ENCODE measurements at regions not wholly inside any gene's neighbourhood (a gene's known extent, or its start where the extent isn't known, plus 50 kb on each side); places are given as distances from the start of the nearest gene placed in this dataset.

- DNase-seq (ENCODE audit: low read depth) = no peak
- no peak overlapping the region for H3K4me3 ChIP-seq (ENCODE audit: low read depth, low read length)
- TF ChIP-seq CTCF (conservative IDR thresholded peaks at IDR 0.05; ENCODE audit: low read depth, low read length) = no peak
These were observed 814.5 kb upstream of the MIR17HG start for GRCh38 chr13:90532861-90533492.

GRCh38 chr13:90533866-90534265 lies 813.6 kb upstream of the MIR17HG start:
- H3K4me3 ChIP-seq (ENCODE audit: low read depth, low read length) = no peak overlapping the region
- DNase-seq (ENCODE audit: low read depth) = no peak
- no peak for TF ChIP-seq CTCF (conservative IDR thresholded peaks at IDR 0.05; ENCODE audit: low read depth, low read length)

GRCh38 chr13:90534617-90535370 lies 812.7 kb upstream of the MIR17HG start:
- no peak for DNase-seq (ENCODE audit: low read depth)
- no peak overlapping the region for H3K4me3 ChIP-seq (ENCODE audit: low read depth, low read length)

DNA sequence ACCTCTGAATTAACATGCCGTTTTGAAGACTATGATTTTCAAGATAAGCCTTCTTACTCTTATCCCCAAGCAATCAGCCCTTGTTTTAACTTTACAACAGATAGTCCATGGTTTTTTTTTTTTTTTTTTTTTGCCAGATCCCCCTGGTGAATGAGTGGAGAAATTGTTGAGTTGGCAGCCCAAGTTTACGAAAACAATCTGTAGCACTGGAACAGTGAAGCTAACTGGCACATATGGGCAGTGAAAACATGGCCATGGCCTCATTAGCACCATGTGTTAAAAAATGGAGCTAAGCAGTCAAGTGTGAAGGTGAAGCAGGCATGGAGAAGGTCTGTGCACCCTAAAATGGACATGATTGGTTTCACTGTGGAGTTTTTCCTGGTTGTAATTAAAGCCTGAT lies 812.1 kb upstream of the MIR17HG start:
- TF ChIP-seq CTCF (conservative IDR thresholded peaks at IDR 0.05; ENCODE audit: low read depth, low read length) = no peak
- DNase-seq (ENCODE audit: low read depth) = no peak

More at GRCh38 chr13:90534617-90535370, 812.7 kb upstream of the MIR17HG start:
- no peak for TF ChIP-seq CTCF (conservative IDR thresholded peaks at IDR 0.05; ENCODE audit: low read depth, low read length)

DNA sequence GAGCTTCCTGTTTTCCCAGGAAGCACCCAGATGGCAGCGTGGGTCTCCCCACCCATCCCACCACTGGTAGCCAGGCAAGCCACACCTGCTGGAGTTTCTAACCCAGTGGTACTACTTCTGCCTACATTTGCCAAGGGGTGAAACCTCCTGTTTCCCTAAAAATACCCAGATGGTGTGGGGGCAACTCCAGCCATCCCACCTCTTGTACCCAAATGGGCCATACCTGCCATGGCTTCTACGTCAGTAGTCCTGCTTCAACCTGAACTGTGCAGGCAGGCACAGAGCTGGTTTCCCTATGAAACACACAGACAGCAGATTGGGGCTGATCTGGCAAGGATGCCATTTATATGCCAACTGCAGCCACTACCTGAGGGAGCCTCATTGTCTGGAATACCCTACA lies 809.4 kb upstream of the MIR17HG start:
- no peak for DNase-seq (ENCODE audit: low read depth)
- H3K4me3 ChIP-seq (ENCODE audit: low read depth, low read length) = no peak overlapping the region
- no peak for TF ChIP-seq CTCF (conservative IDR thresholded peaks at IDR 0.05; ENCODE audit: low read depth, low read length)

More for the DNA sequence above, 812.1 kb upstream of the MIR17HG start:
- H3K4me3 ChIP-seq (ENCODE audit: low read depth, low read length) = no peak overlapping the region

DNA sequence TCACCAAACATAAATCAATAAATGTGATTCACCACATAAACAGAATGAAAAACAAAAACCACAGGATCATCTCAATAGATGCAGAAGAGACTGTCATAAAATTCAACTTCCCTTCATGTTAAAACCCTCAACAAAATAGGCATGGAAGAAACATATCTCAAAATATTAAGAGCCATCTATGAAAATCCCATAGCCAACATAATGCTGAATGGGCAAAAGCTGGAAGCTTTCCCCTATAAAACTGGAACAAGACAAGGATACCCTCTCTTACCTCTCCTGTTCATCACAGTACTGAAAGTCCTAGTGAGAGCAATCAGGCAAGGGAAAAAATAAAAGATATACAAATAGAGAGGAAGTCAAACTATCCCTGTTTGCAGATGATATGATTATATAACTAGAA lies 806.1 kb upstream of the MIR17HG start:
- no peak overlapping the region for H3K4me3 ChIP-seq (ENCODE audit: low read depth, low read length)
- DNase-seq (ENCODE audit: low read depth) = no peak
- no peak for TF ChIP-seq CTCF (conservative IDR thresholded peaks at IDR 0.05; ENCODE audit: low read depth, low read length)

Data from epithelial cell of proximal tubule (primary cell).